ENCODE measurements at regions not wholly inside any gene's neighbourhood (a gene's known extent, or its start where the extent isn't known, plus 50 kb on each side); places are given as distances from the start of the nearest gene placed in this dataset.

DNA sequence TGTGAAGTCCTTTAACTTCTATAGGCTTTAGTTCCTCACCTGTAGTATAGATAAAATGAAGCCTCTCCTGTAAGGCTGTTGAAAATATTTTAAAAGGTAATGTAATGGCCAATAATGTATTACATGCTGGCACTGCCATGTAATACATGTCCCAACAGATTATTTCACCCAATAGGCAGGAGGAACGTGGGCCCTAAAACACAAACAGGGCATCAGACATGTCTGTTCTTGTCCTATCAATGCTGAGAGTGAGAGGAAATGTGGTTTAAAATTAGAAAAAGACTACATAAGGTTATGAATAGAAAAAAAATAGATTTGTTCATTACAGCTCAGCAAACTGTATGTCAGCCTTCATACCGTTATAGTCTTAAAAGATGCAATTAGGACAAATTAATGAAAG is 492.7 kb upstream of the DDX18 start:
- intact Hi-C loops (cut with micrococcal nuclease): no loop called here
- ChIA-PET CTCF (no interaction called here), POLR2A (ENCODE audit: unreplicated experiment) (no interaction called here)
- H3K27ac ChIP-seq (ENCODE audit: insufficient read depth, low read length): no peak overlapping the region
- H3K4ac ChIP-seq (ENCODE audit: low read depth, low read length): no peak overlapping the region
- no peak overlapping the region for H3K14ac ChIP-seq (replicated peaks; ENCODE audit: low read depth, low read length)
- dilution Hi-C loops (cut with HindIII; ENCODE audit: low sequenced_read_pairs, unreplicated experiment): no loop called here
- no peaks in the 10 kb centered on the region for H3K36me3 ChIP-seq (ENCODE audit: control insufficient read depth, insufficient read depth, low read length)
- no peak overlapping the region for H3K56ac ChIP-seq (ENCODE audit: extremely low read depth, insufficient read depth, low read length)
- H4K8ac ChIP-seq (ENCODE audit: low read depth in 2 of 2, low read length in 2 of 2): no peak overlapping the region
- no peak overlapping the region for H3K4me2 ChIP-seq (ENCODE audit: low read depth, low read length)
- no peaks in the 10 kb centered on the region for H3K79me1 ChIP-seq (ENCODE audit: low read depth in 1 of 2, low read length in 2 of 2)
- no peak overlapping the region for H2BK120ac ChIP-seq (ENCODE audit: low read depth, low read length)
- DNase-seq (no peak), ATAC-seq (ENCODE audit: low read depth) (no peak)
- no peak overlapping the region for H4K91ac ChIP-seq (ENCODE audit: insufficient read depth, low read depth, low read length)
- TF ChIP-seq, protein P1, sequence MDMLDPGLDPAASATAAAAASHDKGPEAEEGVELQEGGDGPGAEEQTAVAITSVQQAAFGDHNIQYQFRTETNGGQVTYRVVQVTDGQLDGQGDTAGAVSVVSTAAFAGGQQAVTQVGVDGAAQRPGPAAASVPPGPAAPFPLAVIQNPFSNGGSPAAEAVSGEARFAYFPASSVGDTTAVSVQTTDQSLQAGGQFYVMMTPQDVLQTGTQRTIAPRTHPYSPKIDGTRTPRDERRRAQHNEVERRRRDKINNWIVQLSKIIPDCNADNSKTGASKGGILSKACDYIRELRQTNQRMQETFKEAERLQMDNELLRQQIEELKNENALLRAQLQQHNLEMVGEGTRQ (IDR thresholded peaks at IDR 0.05; ENCODE audit: low read depth, low read length): no peak
- TF ChIP-seq CHD1 (IDR thresholded peaks at IDR 0.05; ENCODE audit: low read depth, low read length) (no peak), SMC3 (IDR thresholded peaks at IDR 0.05; ENCODE audit: low read depth, low read length) (no peak), MXI1 (IDR thresholded peaks at IDR 0.05; ENCODE audit: borderline replicate concordance, low read depth, low read length) (no peak), FOS (IDR thresholded peaks at IDR 0.05; ENCODE audit: low read depth, low read length) (no peak), CEBPB (IDR thresholded peaks at IDR 0.05; ENCODE audit: low read depth, low read length) (no peak), NFE2L2 (IDR thresholded peaks at IDR 0.05; ENCODE audit: low read depth, low read length) (no peak), RFX5 (IDR thresholded peaks at IDR 0.05; ENCODE audit: low read depth, low read length) (no peak), RCOR1 (IDR thresholded peaks at IDR 0.05; ENCODE audit: insufficient replicate concordance, low read length) (no peak)
- TF ChIP-seq, protein P2, sequence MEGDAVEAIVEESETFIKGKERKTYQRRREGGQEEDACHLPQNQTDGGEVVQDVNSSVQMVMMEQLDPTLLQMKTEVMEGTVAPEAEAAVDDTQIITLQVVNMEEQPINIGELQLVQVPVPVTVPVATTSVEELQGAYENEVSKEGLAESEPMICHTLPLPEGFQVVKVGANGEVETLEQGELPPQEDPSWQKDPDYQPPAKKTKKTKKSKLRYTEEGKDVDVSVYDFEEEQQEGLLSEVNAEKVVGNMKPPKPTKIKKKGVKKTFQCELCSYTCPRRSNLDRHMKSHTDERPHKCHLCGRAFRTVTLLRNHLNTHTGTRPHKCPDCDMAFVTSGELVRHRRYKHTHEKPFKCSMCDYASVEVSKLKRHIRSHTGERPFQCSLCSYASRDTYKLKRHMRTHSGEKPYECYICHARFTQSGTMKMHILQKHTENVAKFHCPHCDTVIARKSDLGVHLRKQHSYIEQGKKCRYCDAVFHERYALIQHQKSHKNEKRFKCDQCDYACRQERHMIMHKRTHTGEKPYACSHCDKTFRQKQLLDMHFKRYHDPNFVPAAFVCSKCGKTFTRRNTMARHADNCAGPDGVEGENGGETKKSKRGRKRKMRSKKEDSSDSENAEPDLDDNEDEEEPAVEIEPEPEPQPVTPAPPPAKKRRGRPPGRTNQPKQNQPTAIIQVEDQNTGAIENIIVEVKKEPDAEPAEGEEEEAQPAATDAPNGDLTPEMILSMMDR (conservative IDR thresholded peaks at IDR 0.05; ENCODE audit: low read depth, low read length): no peak
- TF ChIP-seq, protein P3, sequence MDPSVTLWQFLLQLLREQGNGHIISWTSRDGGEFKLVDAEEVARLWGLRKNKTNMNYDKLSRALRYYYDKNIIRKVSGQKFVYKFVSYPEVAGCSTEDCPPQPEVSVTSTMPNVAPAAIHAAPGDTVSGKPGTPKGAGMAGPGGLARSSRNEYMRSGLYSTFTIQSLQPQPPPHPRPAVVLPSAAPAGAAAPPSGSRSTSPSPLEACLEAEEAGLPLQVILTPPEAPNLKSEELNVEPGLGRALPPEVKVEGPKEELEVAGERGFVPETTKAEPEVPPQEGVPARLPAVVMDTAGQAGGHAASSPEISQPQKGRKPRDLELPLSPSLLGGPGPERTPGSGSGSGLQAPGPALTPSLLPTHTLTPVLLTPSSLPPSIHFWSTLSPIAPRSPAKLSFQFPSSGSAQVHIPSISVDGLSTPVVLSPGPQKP (IDR thresholded peaks at IDR 0.05; ENCODE audit: borderline replicate concordance, low read depth, low read length): no peak
- no peak overlapping the region for H2AFZ ChIP-seq (replicated peaks; ENCODE audit: low read length, poor library complexity)
- H3K23ac ChIP-seq (ENCODE audit: low read depth, low read length): no peak overlapping the region
- no peak overlapping the region for H2AK5ac ChIP-seq (ENCODE audit: low read depth, low read length)
- H2BK15ac ChIP-seq (ENCODE audit: low read depth, low read length): no peak overlapping the region
- peaks cover 5% of the 10 kb centered on the region; the same call in 1 of the 2 replicates for H3K9me3 ChIP-seq (ENCODE audit: control insufficient read depth, insufficient read depth, low read length)
- no peak overlapping the region for H3K4me3 ChIP-seq (ENCODE audit: insufficient read depth, low read depth, low read length)
- H3K4me1 ChIP-seq (ENCODE audit: control insufficient read depth, insufficient read depth, low read length): no peaks in the 10 kb centered on the region
- in situ Hi-C loops (cut with MboI; ENCODE audit: low sequenced_read_pairs): no loop called here
- no peaks in the 10 kb centered on the region for H3K27me3 ChIP-seq (ENCODE audit: control insufficient read depth, insufficient read depth, low read length)
- WGBS, 2 experiments (ENCODE audit: extremely low coverage in 2 of 2, insufficient read length in 1 of 2): no CpG with 5 or more reads among the region's 2 CpGs
- no peak overlapping the region for H2AK9ac ChIP-seq (replicated peaks; ENCODE audit: low read depth, low read length, poor library complexity)
- H4K20me1 ChIP-seq (ENCODE audit: insufficient read depth, low read length): no peaks in the 10 kb centered on the region
- H3K9ac ChIP-seq (ENCODE audit: low read depth, low read length): no peak overlapping the region
- no peak overlapping the region for H4K5ac ChIP-seq (ENCODE audit: low read depth, low read length)
- BruUV-seq (replicated peaks): no TSS peak
- no peaks in the 10 kb centered on the region for H3K9me1 ChIP-seq (ENCODE audit: insufficient read depth, low read length)
- H2BK20ac ChIP-seq (ENCODE audit: low read depth, low read length): no peak overlapping the region
- no peak overlapping the region for H2BK5ac ChIP-seq (ENCODE audit: low read depth, low read length, poor library complexity, severe bottlenecking)
- H3K18ac ChIP-seq (ENCODE audit: low read depth, low read length): no peak overlapping the region
